ENCODE measurements at regions not wholly inside any gene's neighbourhood (a gene's known extent, or its start where the extent isn't known, plus 50 kb on each side); places are given as distances from the start of the nearest gene placed in this dataset.
A peak's percentile ranks its signal among the peaks of the same experiment; 100 is the strongest.

GRCh38 chr6:117167520-117168271 lies 97.7 kb upstream of the VGLL2 start:
- TF ChIP-seq, protein P1, sequence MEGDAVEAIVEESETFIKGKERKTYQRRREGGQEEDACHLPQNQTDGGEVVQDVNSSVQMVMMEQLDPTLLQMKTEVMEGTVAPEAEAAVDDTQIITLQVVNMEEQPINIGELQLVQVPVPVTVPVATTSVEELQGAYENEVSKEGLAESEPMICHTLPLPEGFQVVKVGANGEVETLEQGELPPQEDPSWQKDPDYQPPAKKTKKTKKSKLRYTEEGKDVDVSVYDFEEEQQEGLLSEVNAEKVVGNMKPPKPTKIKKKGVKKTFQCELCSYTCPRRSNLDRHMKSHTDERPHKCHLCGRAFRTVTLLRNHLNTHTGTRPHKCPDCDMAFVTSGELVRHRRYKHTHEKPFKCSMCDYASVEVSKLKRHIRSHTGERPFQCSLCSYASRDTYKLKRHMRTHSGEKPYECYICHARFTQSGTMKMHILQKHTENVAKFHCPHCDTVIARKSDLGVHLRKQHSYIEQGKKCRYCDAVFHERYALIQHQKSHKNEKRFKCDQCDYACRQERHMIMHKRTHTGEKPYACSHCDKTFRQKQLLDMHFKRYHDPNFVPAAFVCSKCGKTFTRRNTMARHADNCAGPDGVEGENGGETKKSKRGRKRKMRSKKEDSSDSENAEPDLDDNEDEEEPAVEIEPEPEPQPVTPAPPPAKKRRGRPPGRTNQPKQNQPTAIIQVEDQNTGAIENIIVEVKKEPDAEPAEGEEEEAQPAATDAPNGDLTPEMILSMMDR (IDR thresholded peaks at IDR 0.05), result peak; percentile 25
- Mint-ChIP-seq H3K27ac (ENCODE audit: unreplicated experiment) (peak overlapping the region; percentile 57), H3K4me3 (ENCODE audit: unreplicated experiment) (peak overlapping the region; percentile 21), H3K4me1 (ENCODE audit: low read depth) (peaks cover 14% of the 10 kb centered on the region), H3K36me3 (ENCODE audit: low read depth) (no peaks in the 10 kb centered on the region), H3K27me3 (ENCODE audit: low read depth) (no peaks in the 10 kb centered on the region), H3K9me3 (ENCODE audit: low read depth) (no peaks in the 10 kb centered on the region)
- DNase-seq (ENCODE audit: low spot score), result no peak

DNA sequence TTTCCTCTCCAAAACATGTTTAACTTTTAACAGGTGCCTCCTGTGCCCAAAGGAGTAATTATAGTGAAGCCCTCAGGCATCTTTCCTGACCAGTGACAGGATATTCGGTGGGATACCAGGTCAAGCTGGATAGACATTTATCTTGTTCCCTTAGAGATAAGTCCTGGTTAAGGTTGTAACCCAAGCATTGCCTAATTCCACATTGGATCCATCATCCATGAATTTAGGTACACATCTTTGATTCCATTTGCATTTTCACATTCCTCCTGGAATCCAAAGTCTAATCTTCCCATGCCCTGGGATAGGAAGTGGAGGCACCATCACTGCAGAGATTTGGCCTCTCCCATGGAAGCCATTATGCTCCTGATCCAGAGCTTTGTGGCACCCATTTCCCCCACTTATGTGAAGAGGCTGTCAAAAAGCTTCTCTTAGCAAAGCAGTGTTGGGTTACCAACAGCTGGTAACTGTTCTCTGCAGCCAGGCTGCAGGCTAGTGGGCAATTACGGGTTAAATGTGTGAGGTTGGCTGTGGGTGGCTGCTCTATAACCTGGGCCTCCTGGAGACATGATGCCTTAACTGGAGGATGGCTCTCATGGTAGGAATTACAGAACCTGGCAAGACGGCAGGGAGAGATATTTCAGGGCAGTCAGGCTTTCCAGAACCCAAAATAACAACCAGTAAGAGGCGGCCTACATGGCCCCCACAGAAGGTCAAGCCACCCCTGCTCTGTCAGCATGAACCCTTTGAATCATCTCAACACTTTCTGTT lies 96.9 kb upstream of the VGLL2 start:
- Mint-ChIP-seq H3K27ac (ENCODE audit: unreplicated experiment) (no peak overlapping the region), H3K4me3 (ENCODE audit: unreplicated experiment) (no peak overlapping the region), H3K9me3 (ENCODE audit: low read depth) (no peaks in the 10 kb centered on the region), H3K36me3 (ENCODE audit: low read depth) (no peaks in the 10 kb centered on the region), H3K27me3 (ENCODE audit: low read depth) (no peaks in the 10 kb centered on the region), H3K4me1 (ENCODE audit: low read depth) (peaks cover 14% of the 10 kb centered on the region)
- TF ChIP-seq, protein P1 (IDR thresholded peaks at IDR 0.05), result no peak
- DNase-seq (ENCODE audit: low spot score), result no peak

DNA sequence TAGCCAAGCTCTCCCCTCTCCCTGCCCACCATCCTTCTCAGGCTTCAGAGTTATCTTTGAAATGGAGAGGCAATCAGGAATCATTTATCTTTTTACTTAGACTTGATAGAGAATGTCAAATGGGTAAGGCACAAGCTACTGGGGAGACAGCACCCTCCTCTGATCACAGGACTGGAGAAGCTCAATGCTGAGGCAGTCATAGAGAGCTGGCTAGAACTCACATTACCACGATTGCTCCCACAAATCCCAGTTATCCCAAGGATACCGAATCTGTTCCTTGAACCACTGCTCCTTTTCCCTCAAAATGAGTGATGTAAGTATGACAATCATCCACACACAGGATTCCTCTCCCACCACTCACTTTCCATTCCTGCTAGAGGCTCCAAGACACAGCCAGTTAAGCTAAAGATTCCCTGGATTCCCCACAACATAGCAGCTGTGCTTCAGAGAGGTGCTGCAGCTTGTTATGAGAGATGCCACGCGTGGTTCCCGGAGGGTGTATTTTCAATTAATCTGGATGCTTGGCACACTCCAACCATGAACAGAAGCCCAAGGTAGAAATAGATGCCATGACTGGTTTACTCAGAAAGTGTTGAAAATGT lies 96.2 kb upstream of the VGLL2 start:
- Mint-ChIP-seq H3K9me3 (ENCODE audit: low read depth) (no peaks in the 10 kb centered on the region), H3K36me3 (ENCODE audit: low read depth) (no peaks in the 10 kb centered on the region), H3K27me3 (ENCODE audit: low read depth) (no peaks in the 10 kb centered on the region), H3K27ac (ENCODE audit: unreplicated experiment) (no peak overlapping the region), H3K4me3 (ENCODE audit: unreplicated experiment) (no peak overlapping the region), H3K4me1 (ENCODE audit: low read depth) (peaks cover 14% of the 10 kb centered on the region)
- TF ChIP-seq, protein P1 (IDR thresholded peaks at IDR 0.05), result no peak
- no peak for DNase-seq (ENCODE audit: low spot score)

- Mint-ChIP-seq H3K27ac (ENCODE audit: unreplicated experiment) (no peak overlapping the region), H3K4me3 (ENCODE audit: unreplicated experiment) (no peak overlapping the region)
Observed at GRCh38 chr6:117169781-117170281, 95.5 kb upstream of the VGLL2 start.

More at GRCh38 chr6:117169781-117170281, 95.5 kb upstream of the VGLL2 start:
- Mint-ChIP-seq H3K36me3 (ENCODE audit: low read depth) (no peaks in the 10 kb centered on the region), H3K4me1 (ENCODE audit: low read depth) (peaks cover 14% of the 10 kb centered on the region), H3K27me3 (ENCODE audit: low read depth) (no peaks in the 10 kb centered on the region), H3K9me3 (ENCODE audit: low read depth) (no peaks in the 10 kb centered on the region)
- no peak for DNase-seq (ENCODE audit: low spot score)
- TF ChIP-seq, protein P1 (IDR thresholded peaks at IDR 0.05), result no peak

All from chondrocyte (in vitro differentiated cells).